Fibroblast of skin of back (primary cell): ENCODE measurements at regions not wholly inside any gene's neighbourhood (a gene's known extent, or its start where the extent isn't known, plus 50 kb on each side); places are given as distances from the start of the nearest gene placed in this dataset.

Experiments used
- DNase-seq: peaks from one replicate; pipeline ENCODE4 v3.0.0-alpha.2; 2013

GRCh38 chr5:109945723-109946480 is 256.2 kb downstream of the MAN2A1 start:
- DNase-seq: no peak

DNA sequence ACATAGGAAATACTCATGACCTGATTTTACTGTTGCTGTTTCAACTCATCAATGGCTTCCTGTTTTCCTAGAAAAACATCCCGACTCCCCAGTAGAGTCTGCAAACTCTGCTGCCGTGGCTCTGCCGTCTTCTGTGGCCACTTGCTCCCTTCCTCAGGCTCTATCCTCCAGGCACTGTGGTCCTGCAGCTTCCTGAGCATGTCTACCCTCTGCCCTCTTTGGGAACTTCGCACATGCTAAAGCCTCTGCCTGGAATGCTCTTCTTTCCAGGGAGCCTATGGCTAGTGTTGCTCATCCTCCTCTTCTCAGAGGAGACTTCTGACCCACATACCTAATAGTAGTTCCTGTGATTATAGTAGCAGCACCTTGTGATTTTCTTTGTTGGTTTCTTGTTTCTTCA is 256.9 kb downstream of the MAN2A1 start:
- no peak for DNase-seq

- no peak for DNase-seq
Observed at GRCh38 chr5:109947667-109948066, 257.9 kb downstream of the MAN2A1 start.

GRCh38 chr5:109950634-109951033 is 260.9 kb downstream of the MAN2A1 start:
- DNase-seq: no peak

GRCh38 chr5:109951348-109951747 is 261.6 kb downstream of the MAN2A1 start:
- no peak for DNase-seq

DNA sequence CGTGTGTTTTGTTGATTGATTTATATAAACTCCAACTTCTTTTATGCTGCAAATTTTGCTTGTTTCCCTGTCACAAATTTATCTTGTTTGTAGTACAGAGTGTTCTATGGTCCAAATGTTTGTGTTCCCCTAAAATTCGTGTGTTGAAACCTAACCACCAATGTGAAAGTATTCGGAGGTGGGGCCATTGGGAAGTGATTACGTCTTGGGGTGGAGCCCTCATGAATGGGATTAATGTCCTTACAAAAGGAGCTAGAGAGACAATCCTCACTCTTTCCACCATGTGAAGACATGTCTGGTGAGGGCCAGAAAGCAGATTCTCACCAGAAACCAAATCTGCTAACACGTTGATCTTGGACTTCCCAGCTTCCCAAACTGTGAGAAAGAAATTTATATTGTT is 262.0 kb downstream of the MAN2A1 start:
- DNase-seq: no peak

GRCh38 chr5:109953761-109954160 is 264.0 kb downstream of the MAN2A1 start:
- no peak for DNase-seq

DNA sequence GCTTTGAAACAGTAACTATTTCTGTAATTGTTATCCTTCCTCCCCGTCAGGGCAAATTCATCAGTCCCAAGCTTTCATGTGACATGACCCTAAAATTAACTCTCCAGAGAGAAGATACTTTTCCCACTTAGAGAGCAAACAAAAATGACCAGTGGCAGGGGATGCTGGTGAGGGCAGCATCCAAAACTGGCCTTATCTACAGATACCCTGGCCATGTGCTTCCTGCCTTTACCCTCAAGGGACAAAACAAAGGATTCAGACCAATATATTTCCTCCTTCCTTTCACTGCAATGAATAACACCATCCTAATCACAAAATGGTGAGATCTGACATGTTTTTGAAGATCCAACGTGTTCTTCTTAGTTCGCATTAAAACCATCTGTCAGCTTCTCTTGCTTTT is 267.2 kb downstream of the MAN2A1 start:
- no peak for DNase-seq

DNA sequence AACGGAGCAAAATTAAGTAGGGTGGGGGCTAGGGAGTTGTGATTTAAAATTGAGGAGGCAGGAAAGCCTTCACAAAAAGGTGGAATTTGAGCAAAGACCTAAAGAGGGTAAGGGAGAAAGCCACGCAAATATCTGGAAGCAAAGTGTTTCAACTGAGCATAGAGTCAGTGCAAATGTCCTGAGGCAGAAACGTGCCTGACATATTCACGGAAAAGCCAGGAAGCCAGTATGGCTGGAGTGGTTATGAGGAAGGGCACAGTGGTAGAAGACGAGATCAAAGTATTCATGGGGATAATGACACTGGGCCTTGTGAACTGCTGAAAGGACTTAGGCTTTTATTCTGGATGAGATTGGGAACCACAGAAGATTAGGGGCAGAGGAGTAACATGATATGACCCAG is 268.4 kb downstream of the MAN2A1 start:
- no peak for DNase-seq

- DNase-seq: no peak
Observed at GRCh38 chr5:109959652-109960051, 269.9 kb downstream of the MAN2A1 start.

GRCh38 chr5:109961751-109962150 is 272.0 kb downstream of the MAN2A1 start:
- DNase-seq: no peak

DNA sequence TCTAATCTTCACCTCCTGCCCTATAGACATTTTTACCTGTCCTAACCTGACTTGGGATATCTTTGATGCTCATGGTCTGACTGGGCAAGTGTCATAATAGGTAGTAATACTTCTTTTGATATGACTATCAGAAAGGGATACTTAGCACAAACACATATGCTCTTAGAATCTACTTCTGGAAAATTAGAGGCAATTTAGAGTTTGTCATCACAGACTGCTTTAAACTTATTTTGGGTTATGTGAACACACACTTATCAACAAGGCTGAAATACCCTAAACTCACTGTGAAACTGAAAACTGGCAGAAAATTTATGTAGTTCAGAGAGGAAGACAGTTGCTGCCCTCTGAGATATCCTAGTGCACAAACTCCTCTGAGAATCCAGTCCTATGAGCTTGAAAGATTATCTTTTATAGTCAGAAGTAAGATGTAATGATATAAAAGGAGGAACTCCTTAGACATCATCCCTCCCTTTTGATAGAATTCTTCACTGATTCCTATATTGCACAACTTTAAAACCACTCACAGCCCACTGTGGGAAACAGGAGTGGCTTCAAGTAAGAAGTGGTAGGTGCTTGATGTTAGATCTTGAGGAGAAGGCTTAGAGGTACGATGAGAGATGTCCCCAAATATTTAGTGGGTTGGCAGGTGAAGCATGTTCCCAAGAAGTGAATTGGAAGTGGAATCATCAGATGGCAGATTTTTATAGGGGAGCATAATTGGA is 273.3 kb downstream of the MAN2A1 start:
- DNase-seq: no peak

- peak; percentile 15 for DNase-seq
Observed at GRCh38 chr5:109964136-109964535, 274.4 kb downstream of the MAN2A1 start.

- DNase-seq: no peak
Observed at GRCh38 chr5:109965634-109966033, 275.9 kb downstream of the MAN2A1 start.

DNA sequence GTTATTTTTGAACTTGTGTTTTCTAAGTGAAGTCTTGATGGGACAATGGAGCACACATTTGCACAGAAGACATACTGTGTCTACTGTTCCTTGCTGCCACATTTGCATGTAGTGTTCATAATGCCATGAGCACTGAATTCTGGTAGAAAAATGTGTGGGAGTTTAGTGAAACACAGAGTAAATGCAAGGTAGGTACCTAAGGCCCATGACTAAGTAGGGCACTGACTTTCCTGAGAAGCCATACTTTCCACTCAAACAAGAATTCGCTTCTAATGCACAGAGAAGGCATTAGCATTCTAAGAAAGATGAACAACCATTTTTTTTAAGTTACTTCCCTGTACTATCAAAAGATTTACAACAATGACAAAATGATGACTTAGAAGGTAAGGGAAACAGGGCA is 282.2 kb downstream of the MAN2A1 start:
- no peak for DNase-seq

GRCh38 chr5:109981979-109982378 is 292.3 kb downstream of the MAN2A1 start:
- DNase-seq: no peak

- DNase-seq: no peak
Observed at GRCh38 chr5:109982966-109983534, 293.3 kb downstream of the MAN2A1 start.

GRCh38 chr5:109986726-109987125 is 297.0 kb downstream of the MAN2A1 start:
- DNase-seq: no peak

GRCh38 chr5:109987355-109987754 is 297.6 kb downstream of the MAN2A1 start:
- peak; percentile 66 for DNase-seq

GRCh38 chr5:109987970-109988369 is 298.2 kb downstream of the MAN2A1 start:
- DNase-seq: peak; percentile 13

DNA sequence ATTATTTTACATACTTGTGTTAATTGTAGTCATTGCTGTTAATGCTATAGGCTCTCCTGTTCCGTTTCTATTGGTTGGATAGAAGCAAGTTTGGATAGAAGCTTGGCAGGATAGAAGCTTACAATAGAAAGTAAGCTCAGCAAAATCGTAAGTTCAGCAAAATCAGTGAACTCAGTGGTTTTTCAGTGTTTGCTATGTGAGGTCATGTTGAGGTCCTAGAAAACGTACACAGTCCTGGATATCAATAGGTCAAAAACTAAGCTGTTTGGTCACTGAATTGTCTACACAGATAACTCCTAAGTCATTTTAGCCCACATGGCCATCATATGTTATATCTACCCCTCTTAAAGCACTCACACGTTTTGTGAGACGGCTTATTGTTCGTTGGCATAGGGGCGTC is 299.4 kb downstream of the MAN2A1 start:
- no peak for DNase-seq

DNA sequence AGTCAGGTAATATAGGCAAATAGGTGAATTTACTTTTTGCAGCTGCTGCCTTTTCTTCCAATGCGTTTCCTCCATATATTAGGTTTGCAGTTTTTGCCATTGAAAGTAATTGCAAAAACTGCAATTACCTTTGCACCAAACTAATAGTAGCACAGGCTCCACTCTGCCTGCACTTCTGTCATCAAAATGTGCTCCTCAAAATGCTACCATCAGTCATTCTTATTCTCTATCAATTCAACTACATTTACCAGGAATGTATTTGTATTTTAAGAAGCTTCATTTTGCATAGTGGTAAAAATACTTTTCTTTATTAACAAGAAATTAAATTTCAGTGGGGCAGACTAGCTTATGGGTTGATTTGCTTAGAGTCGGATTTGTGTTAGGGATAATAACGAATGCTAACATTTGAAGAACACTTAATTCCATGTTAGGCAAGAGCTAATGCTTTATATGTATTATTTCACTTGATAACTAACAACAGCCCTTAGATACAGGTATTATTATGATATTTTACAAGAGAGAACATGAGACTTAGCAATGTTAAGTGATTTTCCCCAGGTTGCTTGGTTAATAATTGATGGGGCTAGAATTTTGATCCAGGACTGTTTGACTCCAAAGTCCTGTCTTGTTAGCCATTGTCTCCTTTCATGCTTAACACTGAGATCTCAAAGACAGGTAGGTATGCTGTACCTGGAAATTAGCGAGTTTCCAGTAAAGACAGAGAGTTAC is 300.4 kb downstream of the MAN2A1 start:
- no peak for DNase-seq

GRCh38 chr5:109990723-109991359 is 301.1 kb downstream of the MAN2A1 start:
- DNase-seq: no peak
